Glomerular endothelial cell (primary cell): ENCODE measurements at regions not wholly inside any gene's neighbourhood (a gene's known extent, or its start where the extent isn't known, plus 50 kb on each side); places are given as distances from the start of the nearest gene placed in this dataset.
"Not testable (repeated sequence)": the region's sequence is repeated elsewhere in the genome, so short reads cannot be mapped to it uniquely, and the experiment has no call there.

Experiments used
- DNase-seq: peaks from one replicate; pipeline ENCODE4 v3.0.0-alpha.2; 2011; ENCODE audit warnings: low read depth, low spot score; ENCODE audit errors: extremely low read depth

- no peak for DNase-seq
Observed at GRCh38 chr10:126722726-126723125, 52.2 kb upstream of the C10orf90 start.

- no peak for DNase-seq
Observed at GRCh38 chr10:126723226-126723625, 52.7 kb upstream of the C10orf90 start.

DNA sequence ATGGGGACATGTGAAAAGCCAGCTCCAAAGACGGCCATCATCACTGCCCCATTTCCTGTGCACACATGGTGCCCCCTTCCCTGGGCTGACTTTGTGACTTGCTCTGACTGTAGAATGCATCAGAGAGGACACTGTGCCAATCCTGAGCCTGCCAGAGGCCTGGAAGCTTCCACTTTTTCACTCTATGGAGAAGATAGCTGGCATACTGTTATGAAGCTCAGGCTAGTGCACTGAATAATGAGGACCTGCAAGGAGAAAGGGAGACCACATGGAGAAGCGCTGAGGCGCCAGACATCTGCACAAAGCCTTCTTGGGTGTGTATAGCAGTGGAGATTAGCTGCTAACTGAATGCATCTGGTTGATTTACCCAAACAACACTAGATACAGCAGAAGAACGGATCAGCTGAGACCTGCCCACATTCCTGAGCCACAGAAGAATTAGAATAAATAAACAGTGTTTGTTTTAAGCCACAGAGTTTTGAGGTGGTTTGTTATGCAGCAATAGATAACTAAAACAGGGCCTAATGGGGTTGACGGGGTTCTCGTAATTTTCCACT is 58.9 kb upstream of the C10orf90 start:
- DNase-seq = no peak

- DNase-seq = no peak
Observed at GRCh38 chr10:126730856-126731609, 60.5 kb upstream of the C10orf90 start.

GRCh38 chr10:126731610-126731990 is 61.1 kb upstream of the C10orf90 start:
- no peak for DNase-seq

GRCh38 chr10:126732308-126732707 is 61.8 kb upstream of the C10orf90 start:
- DNase-seq = no peak

DNA sequence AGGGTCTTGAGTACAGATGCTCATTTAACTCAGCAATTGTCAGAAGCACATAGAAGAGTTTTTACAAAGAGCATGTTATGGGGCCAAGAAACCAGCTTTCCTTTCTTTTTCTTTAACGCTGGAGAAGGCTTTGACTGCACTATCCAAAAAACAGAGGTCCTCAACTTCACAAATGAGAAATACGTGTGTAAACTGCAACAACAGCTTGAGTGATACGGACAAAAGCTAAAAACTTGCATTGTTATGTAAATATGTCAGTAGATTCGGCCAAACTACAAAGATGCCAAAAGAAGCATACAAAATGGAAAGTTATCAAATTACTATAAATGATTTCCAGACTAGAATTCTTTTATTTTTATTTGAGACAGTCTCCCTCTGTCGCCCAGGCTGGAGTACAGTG is 62.4 kb upstream of the C10orf90 start:
- no peak for DNase-seq

DNA sequence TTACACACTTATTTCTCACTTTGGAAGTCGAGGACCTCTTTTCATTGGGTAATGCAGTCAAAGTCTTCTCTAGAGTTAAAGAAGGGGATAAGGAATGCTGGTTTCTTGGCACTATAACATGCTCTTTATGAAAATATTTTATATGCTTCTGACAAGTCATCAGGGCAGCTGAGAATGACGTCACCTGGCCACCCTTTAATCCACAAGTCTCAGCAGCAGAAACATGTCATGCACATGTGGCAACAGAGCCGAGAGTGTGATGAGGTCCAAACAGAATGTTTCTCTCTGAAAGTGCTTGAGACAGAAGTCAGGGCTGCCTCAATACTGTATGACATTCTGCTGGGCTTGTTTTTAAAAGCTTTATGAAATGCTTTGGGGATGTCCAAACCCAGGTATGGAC is 63.5 kb upstream of the C10orf90 start:
- DNase-seq = no peak

- no peak for DNase-seq
Observed at GRCh38 chr10:126734967-126735366, 64.5 kb upstream of the C10orf90 start.

DNA sequence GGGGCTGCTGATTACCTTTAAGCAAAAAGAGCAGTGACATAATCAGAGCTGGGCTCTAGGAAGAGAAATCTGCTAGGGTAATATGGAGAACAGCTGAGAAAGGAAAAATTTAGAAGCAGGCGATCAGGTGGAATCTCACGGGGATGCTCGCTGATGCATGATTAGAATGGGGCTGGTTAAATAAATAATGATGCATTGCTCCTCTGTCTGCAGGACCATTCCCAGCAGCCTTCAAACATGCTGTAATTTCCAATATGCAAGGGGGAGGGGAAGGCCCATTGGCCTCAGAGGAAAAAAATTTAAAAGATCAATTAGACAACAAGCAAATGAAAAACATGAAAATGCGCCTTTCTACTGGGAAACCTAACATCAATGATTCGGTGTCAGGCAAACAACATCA is 65.6 kb upstream of the C10orf90 start:
- no peak for DNase-seq

DNA sequence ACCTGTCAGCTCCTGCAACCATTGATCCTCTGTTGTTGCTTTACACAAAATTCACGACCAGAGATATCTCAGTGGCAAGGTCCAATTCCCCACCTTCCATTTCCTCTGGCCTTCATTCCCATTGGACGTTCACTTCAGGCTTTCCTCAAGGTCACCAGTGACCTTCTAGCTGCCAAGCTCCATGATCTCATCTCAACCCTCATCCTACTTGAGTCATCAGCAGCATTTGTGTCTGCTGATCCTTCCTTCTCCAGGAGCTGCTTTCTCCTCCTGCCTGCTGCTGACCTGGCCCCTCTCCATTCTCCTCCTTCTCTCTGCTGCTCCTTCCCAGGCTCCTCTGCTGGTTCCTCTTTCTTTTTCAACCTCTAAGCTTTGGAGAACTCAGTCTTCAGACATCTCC is 66.2 kb upstream of the C10orf90 start:
- no peak for DNase-seq

- no peak for DNase-seq
Observed at GRCh38 chr10:126738001-126738400, 67.5 kb upstream of the C10orf90 start.

- DNase-seq = no peak
Observed at GRCh38 chr10:126744571-126744970, 74.1 kb upstream of the C10orf90 start.

DNA sequence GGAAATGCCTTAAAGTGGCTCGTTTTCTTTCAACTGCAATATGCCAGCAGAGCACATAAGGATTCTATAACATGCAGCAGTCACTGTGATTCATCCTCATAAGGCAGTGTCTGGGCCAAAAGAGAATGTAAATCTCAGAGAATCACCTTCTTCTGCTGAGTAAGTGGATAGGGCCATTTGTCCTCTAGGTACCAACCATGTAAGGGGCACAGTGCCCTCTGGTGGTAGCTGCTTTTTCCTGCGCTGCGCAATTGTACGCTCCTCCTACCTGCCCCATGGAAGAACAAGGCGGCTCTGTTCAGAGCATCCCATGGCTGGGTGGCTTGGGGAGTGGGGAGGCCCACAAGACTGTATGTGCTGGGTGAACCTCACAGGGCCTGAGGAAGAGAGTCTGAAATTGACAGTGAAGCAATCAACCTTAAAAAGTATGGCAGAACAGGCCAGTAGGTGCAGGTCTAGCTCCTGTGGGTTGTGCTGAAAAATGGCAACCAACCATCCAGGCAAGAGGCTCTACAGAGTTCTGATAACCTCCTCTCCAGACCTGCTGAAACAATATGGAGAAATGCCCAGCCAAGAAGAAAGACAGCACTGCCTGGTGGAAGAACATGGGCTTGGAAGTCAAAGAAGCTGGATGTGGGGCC is 78.6 kb upstream of the C10orf90 start:
- DNase-seq = peak; percentile 31

DNA sequence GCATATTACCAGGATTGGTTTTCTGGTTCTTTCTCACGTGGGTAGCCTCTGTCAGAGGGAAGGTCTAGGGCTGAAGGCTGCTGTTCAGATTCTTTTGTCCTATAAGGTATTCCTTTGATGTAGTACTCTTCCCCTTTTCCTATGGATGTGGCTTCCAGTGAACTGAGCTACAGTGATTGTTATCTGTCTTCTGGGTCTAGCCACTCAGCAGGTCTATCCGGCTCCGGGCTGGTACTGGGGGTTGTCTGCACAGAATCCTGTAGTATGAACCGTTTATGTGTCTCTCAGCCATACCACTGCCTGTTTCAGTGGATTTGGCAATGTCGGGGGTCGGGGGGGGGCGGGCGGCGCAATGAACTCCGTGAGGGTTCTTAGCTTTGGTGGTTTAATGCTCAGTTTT is 84.5 kb upstream of the C10orf90 start:
- DNase-seq = no peak

GRCh38 chr10:126758867-126759266 is 88.4 kb upstream of the C10orf90 start:
- no peak for DNase-seq

DNA sequence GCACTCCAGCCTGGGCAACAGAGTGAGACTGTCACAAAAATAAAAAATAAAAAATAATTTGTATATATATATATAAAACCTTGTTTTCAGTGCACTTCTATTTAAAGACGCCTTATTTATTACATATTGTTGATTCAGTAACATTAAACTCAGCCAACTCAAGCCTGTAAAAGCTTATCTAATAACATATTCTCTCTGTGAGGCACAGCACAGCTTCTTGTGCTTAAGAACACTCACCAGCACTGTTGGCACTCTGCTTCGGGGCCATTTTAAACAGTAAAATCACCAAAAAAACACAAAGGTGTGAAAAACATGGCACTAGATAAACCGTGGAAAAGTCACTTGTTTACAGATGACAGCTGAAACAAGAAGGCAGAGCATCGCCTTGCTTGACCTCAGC is 89.0 kb upstream of the C10orf90 start:
- no peak for DNase-seq

DNA sequence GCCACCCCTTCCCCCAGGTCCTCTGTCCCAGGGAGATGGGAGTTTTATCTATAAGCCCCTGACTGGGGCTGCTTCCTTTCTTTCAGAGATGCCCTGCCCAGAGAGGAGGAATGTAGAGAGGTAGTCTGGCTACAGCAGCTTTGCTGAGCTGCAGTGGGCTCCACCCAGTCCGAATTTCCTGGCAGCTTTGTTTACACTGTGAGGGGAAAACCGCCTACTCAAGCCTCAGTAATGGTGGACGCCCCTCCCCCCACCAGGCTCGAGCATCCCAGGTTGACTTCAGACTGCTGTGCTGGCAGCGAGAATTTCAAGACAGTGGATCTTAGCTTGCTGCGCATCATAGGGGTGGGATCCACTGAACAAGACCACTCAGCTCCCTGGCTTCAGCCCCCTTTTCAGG is 96.2 kb upstream of the C10orf90 start:
- DNase-seq = not testable (repeated sequence)

- no peak for DNase-seq
Observed at GRCh38 chr10:126770809-126771208, 100.3 kb upstream of the C10orf90 start.

DNA sequence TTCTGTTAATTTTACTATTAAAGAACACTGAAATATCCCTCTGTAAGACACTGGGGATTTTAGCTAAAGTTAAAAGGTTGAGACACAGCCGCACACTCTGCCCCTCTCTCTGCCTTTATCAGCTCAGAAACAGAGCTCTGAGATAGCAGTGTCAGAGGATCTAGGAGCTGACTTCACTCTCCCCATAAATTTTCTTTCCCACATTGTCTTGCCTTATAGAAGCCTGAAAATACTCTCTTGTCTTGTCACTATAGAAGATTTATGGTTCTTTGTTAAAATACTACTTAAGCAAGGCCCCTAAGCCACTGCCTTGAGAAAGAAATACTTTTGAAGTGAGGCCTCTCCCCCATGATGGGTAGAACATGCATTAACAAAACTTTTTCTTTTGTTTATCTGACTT is 105.7 kb upstream of the C10orf90 start:
- DNase-seq = no peak

DNA sequence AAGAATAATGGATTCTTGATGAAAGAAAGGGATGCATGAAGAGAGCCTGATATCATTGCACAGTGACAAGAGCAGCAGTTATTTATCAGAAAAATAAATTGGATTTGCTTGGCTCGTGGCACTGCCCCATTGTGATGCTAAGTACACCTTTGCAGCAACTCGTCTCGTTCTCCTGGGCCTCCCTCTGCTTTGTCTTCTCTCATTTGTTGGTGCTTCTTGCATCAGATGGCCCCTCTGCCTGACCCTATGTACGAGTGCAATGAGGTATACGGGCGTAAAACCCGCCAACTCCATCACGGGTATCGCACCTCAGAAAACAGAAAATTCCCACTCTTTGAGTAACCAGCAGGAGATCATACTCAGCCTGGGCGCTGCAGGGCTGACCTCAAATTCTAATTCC is 107.2 kb upstream of the C10orf90 start:
- no peak for DNase-seq

DNA sequence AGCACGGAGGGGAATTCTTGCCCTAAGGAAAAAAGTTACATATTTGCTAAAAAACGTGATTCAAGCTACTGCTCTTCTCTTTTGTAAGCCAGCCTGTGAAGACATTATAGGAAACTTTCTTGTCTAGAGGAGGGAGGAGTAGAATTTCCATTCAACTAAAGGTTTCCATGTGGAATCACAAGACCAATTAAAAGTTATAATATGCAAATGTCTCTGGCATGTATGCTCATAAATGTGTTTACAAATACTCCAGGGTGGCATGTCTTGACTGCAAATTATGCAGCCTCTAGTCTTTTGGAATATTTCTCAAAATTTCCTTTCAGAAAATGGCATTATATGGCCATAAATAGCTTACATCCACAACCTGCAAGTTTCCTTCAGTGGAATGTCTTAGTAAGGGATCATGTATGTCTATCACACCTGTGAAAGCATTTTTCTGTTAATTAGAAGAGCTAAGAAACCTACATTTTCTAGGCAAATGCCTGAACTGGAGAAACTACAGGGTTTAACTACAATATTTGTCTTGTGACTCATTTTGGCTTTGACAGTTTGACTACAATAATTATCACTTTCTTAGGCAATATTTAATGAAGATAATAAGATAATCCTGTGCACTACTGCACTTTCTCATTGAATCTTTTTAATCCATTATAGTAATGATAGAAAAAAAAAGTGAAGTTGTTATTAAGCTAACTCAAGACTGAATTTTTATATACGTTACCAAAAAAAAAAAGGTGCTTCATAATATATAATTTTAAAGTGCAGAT is 111.1 kb upstream of the C10orf90 start:
- no peak for DNase-seq
